ENCODE measurements at regions not wholly inside any gene's neighbourhood (a gene's known extent, or its start where the extent isn't known, plus 50 kb on each side); places are given as distances from the start of the nearest gene placed in this dataset.

- TF ChIP-seq CTCF (conservative IDR thresholded peaks at IDR 0.05; ENCODE audit: low read depth, low read length), result no peak
These were observed 83.9 kb upstream of the LRPPRC start for GRCh38 chr2:44079686-44080085.

DNA sequence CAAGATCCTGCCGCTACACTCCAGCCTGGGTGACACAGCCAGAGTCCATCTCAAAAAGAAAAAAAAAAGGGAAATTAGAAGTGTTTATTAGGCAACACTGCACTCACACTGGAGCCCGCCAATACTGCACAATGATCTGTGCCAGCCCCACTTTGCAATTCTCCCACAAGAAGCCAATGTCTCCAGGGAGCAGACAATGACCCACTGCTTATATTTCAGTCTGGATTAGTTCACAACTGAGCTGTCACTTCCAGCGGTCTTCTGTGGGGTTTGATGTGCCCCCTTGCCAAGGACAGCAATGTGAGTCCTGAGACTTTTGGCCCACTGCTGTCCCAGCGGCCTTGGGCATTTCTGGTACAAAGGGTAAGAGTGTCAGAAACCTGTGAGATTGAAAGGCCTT lies 85.6 kb upstream of the PPM1B start:
- Histone ChIP-seq H3K4me3 (IDR thresholded peaks at IDR 0.05; ENCODE audit: insufficient read depth, low read depth, low read length) (no peak overlapping the region), H3K27ac (no peak overlapping the region), H3K36me3 (ENCODE audit: insufficient read depth) (no peaks in the 10 kb centered on the region), H3K27me3 (ENCODE audit: insufficient read depth, low read depth) (no peaks in the 10 kb centered on the region), H4K20me1 (ENCODE audit: insufficient read depth) (no peaks in the 10 kb centered on the region), H3K4me1 (ENCODE audit: low read depth, poor library complexity, severe bottlenecking) (peaks cover 13% of the 10 kb centered on the region), H3K9ac (no peak overlapping the region), H3K4me2 (no peak overlapping the region), H2AFZ (ENCODE audit: low read depth) (no peak overlapping the region), H3K79me2 (ENCODE audit: insufficient read depth, low read depth) (no peaks in the 10 kb centered on the region)
- no peak for TF ChIP-seq CTCF (conservative IDR thresholded peaks at IDR 0.05; ENCODE audit: low read depth, low read length)

More at GRCh38 chr2:44079686-44080085, 83.9 kb upstream of the LRPPRC start:
- no peaks in the 10 kb centered on the region for H3K79me2 ChIP-seq (ENCODE audit: insufficient read depth, low read depth)
- no peak overlapping the region for H3K4me3 ChIP-seq (IDR thresholded peaks at IDR 0.05; ENCODE audit: insufficient read depth, low read depth, low read length)
- no peak overlapping the region for H2AFZ ChIP-seq (ENCODE audit: low read depth)
- H3K36me3 ChIP-seq (ENCODE audit: insufficient read depth), result no peaks in the 10 kb centered on the region
- no peak overlapping the region for H3K27ac ChIP-seq
- no peaks in the 10 kb centered on the region for H3K4me1 ChIP-seq (ENCODE audit: low read depth, poor library complexity, severe bottlenecking)
- no peaks in the 10 kb centered on the region for H4K20me1 ChIP-seq (ENCODE audit: insufficient read depth)
- no peak overlapping the region for H3K9ac ChIP-seq
- H3K27me3 ChIP-seq (ENCODE audit: insufficient read depth, low read depth), result no peaks in the 10 kb centered on the region
- no peak overlapping the region for H3K4me2 ChIP-seq

DNA sequence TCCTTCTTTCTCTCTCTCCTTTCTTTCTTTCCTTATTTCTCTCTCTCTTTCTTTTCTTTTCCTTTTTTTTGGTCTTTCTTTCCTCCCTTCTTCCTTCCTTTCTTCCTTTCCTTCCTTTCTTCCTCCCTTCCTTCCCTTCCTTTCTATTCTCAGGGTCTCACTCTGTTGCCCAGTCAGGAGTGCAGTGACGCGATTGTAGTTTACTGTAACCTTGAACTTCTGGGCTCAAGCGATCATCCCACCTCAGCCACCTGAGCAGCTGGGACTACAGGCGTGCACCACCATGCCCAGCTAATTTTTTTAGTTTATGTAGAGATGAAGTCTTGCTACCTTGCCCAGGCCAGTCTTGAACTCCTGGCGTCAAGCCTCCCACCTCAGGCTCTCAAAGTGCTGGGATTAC lies 83.8 kb upstream of the PPM1B start:
- no peaks in the 10 kb centered on the region for H3K27me3 ChIP-seq (ENCODE audit: insufficient read depth, low read depth)
- peaks cover 14% of the 10 kb centered on the region for H3K4me1 ChIP-seq (ENCODE audit: low read depth, poor library complexity, severe bottlenecking)
- no peak overlapping the region for H3K27ac ChIP-seq
- H3K4me2 ChIP-seq, result no peak overlapping the region
- H3K4me3 ChIP-seq (IDR thresholded peaks at IDR 0.05; ENCODE audit: insufficient read depth, low read depth, low read length), result no peak overlapping the region
- no peaks in the 10 kb centered on the region for H3K79me2 ChIP-seq (ENCODE audit: insufficient read depth, low read depth)
- TF ChIP-seq CTCF (conservative IDR thresholded peaks at IDR 0.05; ENCODE audit: low read depth, low read length), result no peak
- no peaks in the 10 kb centered on the region for H4K20me1 ChIP-seq (ENCODE audit: insufficient read depth)
- no peaks in the 10 kb centered on the region for H3K36me3 ChIP-seq (ENCODE audit: insufficient read depth)
- H3K9ac ChIP-seq, result no peak overlapping the region
- H2AFZ ChIP-seq (ENCODE audit: low read depth), result no peak overlapping the region

GRCh38 chr2:44086629-44087028 lies 82.0 kb upstream of the PPM1B start:
- Histone ChIP-seq H3K9ac (peak overlapping the region; percentile 43; the same call in 1 of the 2 replicates), H3K4me3 (IDR thresholded peaks at IDR 0.05; ENCODE audit: insufficient read depth, low read depth, low read length) (no peak overlapping the region), H3K79me2 (ENCODE audit: insufficient read depth, low read depth) (no peaks in the 10 kb centered on the region), H3K4me2 (peak overlapping the region; percentile 95; the same call in 1 of the 2 replicates), H4K20me1 (ENCODE audit: insufficient read depth) (no peaks in the 10 kb centered on the region), H2AFZ (ENCODE audit: low read depth) (peak overlapping the region; percentile 94), H3K36me3 (ENCODE audit: insufficient read depth) (no peaks in the 10 kb centered on the region), H3K27me3 (ENCODE audit: insufficient read depth, low read depth) (no peaks in the 10 kb centered on the region), H3K27ac (no peak overlapping the region), H3K4me1 (ENCODE audit: low read depth, poor library complexity, severe bottlenecking) (peaks cover 31% of the 10 kb centered on the region)
- no peak for TF ChIP-seq CTCF (conservative IDR thresholded peaks at IDR 0.05; ENCODE audit: low read depth, low read length)

Data from KMS-11 (cell line).